ENCODE measurements at regions not wholly inside any gene's neighbourhood (a gene's known extent, or its start where the extent isn't known, plus 50 kb on each side); places are given as distances from the start of the nearest gene placed in this dataset.
"Not testable (repeated sequence)": the region's sequence is repeated elsewhere in the genome, so short reads cannot be mapped to it uniquely, and the experiment has no call there.

DNA sequence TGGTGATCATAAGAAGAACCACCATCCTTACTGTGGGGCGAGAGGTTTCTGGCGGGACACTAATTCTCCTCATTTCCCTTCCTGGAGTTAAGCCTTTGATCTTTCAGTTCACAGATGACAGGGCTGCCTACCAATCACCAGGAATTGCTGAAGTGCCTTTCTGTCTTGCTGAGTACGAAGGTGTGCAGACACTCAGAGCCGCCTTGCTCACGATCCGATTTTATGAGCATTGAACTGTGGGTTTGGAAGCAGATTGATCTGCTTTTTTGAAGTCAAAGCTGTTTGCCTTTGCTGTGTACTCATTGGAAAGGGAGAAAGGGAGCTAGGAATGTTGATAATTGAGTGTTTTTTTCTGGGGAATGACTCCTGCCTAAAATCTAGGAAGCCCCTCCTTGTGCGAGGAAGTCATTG is 129.1 kb upstream of the SALL4 start:
- TF ChIP-seq ZNF8 (CRISPR knock-in tag; IDR thresholded peaks at IDR 0.05) (no peak), ISL1 (CRISPR knock-in tag; IDR thresholded peaks at IDR 0.05) (no peak), ZFP30 (CRISPR knock-in tag; IDR thresholded peaks at IDR 0.05) (no peak), ZNF565 (CRISPR knock-in tag; conservative IDR thresholded peaks at IDR 0.05; ENCODE audit: low read depth) (no peak), ARNTL (CRISPR knock-in tag; IDR thresholded peaks at IDR 0.05; ENCODE audit: borderline replicate concordance, low read depth) (no peak), GLIS3 (CRISPR knock-in tag; IDR thresholded peaks at IDR 0.05) (no peak), ZNF70 (CRISPR knock-in tag; IDR thresholded peaks at IDR 0.05) (no peak), CSDC2 (CRISPR knock-in tag; IDR thresholded peaks at IDR 0.05) (no peak), ZC3H10 (CRISPR knock-in tag; IDR thresholded peaks at IDR 0.05) (no peak), SNAI2 (CRISPR knock-in tag; IDR thresholded peaks at IDR 0.05) (no peak)
- TF ChIP-seq, protein P1, sequence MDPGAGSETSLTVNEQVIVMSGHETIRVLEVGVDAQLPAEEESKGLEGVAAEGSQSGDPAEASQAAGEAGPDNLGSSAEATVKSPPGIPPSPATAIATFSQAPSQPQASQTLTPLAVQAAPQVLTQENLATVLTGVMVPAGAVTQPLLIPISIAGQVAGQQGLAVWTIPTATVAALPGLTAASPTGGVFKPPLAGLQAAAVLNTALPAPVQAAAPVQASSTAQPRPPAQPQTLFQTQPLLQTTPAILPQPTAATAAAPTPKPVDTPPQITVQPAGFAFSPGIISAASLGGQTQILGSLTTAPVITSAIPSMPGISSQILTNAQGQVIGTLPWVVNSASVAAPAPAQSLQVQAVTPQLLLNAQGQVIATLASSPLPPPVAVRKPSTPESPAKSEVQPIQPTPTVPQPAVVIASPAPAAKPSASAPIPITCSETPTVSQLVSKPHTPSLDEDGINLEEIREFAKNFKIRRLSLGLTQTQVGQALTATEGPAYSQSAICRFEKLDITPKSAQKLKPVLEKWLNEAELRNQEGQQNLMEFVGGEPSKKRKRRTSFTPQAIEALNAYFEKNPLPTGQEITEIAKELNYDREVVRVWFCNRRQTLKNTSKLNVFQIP (CRISPR knock-in tag; IDR thresholded peaks at IDR 0.05; ENCODE audit: borderline replicate concordance, low read depth) = no peak
- TF ChIP-seq, protein P2, sequence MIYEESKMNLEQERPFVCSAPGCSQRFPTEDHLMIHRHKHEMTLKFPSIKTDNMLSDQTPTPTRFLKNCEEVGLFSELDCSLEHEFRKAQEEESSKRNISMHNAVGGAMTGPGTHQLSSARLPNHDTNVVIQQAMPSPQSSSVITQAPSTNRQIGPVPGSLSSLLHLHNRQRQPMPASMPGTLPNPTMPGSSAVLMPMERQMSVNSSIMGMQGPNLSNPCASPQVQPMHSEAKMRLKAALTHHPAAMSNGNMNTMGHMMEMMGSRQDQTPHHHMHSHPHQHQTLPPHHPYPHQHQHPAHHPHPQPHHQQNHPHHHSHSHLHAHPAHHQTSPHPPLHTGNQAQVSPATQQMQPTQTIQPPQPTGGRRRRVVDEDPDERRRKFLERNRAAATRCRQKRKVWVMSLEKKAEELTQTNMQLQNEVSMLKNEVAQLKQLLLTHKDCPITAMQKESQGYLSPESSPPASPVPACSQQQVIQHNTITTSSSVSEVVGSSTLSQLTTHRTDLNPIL (CRISPR knock-in tag; IDR thresholded peaks at IDR 0.05; ENCODE audit: low read depth) = no peak
- TF ChIP-seq, protein P3, sequence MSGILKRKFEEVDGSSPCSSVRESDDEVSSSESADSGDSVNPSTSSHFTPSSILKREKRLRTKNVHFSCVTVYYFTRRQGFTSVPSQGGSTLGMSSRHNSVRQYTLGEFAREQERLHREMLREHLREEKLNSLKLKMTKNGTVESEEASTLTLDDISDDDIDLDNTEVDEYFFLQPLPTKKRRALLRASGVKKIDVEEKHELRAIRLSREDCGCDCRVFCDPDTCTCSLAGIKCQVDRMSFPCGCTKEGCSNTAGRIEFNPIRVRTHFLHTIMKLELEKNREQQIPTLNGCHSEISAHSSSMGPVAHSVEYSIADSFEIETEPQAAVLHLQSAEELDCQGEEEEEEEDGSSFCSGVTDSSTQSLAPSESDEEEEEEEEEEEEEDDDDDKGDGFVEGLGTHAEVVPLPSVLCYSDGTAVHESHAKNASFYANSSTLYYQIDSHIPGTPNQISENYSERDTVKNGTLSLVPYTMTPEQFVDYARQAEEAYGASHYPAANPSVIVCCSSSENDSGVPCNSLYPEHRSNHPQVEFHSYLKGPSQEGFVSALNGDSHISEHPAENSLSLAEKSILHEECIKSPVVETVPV (CRISPR knock-in tag; IDR thresholded peaks at IDR 0.05) = no peak
- TF ChIP-seq, protein P4, sequence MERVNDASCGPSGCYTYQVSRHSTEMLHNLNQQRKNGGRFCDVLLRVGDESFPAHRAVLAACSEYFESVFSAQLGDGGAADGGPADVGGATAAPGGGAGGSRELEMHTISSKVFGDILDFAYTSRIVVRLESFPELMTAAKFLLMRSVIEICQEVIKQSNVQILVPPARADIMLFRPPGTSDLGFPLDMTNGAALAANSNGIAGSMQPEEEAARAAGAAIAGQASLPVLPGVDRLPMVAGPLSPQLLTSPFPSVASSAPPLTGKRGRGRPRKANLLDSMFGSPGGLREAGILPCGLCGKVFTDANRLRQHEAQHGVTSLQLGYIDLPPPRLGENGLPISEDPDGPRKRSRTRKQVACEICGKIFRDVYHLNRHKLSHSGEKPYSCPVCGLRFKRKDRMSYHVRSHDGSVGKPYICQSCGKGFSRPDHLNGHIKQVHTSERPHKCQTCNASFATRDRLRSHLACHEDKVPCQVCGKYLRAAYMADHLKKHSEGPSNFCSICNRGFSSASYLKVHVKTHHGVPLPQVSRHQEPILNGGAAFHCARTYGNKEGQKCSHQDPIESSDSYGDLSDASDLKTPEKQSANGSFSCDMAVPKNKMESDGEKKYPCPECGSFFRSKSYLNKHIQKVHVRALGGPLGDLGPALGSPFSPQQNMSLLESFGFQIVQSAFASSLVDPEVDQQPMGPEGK (CRISPR knock-in tag; IDR thresholded peaks at IDR 0.05; ENCODE audit: borderline replicate concordance) = no peak
- no peak for ATAC-seq

DNA sequence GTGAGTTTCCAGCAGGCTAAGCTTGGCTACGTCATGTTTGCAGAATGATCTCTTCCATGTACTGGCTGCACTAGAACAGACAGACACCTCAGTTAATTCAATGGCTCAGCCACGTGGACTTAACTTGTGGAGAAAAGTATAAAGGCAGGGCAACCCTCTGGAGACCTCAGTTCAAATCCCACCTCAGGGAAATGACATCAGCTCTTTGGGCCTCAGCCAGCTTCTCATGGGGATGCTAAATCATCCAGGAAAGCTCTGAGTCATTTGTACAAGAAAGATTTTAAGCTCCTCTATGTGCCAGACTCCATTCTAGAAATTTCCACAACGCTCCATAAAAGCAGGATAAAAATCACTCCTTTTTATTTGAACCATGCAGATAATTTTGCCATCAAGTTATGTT is 128.5 kb upstream of the SALL4 start:
- ATAC-seq = peak; percentile 40; the same call in 2 of the 3 replicates
- TF ChIP-seq CSDC2 (CRISPR knock-in tag; IDR thresholded peaks at IDR 0.05) = no peak
- TF ChIP-seq, protein P2 (CRISPR knock-in tag; IDR thresholded peaks at IDR 0.05; ENCODE audit: low read depth) = peak; percentile 33; the same call in 1 of the 2 replicates

DNA sequence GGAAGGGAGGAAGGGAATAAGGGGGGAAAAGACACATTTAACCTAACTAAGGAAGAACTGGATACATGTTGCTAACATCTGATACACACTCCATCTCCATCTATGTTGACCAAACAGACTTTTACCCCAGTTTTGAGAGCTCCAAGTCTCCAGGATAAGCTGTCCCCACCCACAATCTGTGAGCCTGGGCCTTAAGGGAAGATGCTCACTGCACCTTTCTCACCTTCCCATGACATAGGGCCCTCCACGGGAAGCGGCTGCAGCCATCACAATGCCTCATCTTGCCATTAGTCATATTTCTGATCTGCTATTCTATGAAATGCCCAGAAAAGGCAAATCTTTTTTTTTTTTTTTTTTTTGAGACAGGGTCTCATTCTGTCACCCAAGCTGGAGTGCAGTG is 126.6 kb upstream of the SALL4 start:
- no peak for TF ChIP-seq BACH2 (CRISPR knock-in tag; IDR thresholded peaks at IDR 0.05; ENCODE audit: borderline replicate concordance)
- TF ChIP-seq GLIS3 (CRISPR knock-in tag; IDR thresholded peaks at IDR 0.05) = no peak
- TF ChIP-seq ZNF565 (CRISPR knock-in tag; conservative IDR thresholded peaks at IDR 0.05; ENCODE audit: low read depth) = no peak
- no peak for TF ChIP-seq CSDC2 (CRISPR knock-in tag; IDR thresholded peaks at IDR 0.05)
- TF ChIP-seq, protein P1 (CRISPR knock-in tag; IDR thresholded peaks at IDR 0.05; ENCODE audit: borderline replicate concordance, low read depth) = no peak
- no peak for TF ChIP-seq ZNF8 (CRISPR knock-in tag; IDR thresholded peaks at IDR 0.05)
- TF ChIP-seq ZFP30 (CRISPR knock-in tag; IDR thresholded peaks at IDR 0.05) = no peak
- TF ChIP-seq ZNF70 (CRISPR knock-in tag; IDR thresholded peaks at IDR 0.05) = no peak
- no peak for TF ChIP-seq ZFP3 (CRISPR knock-in tag; IDR thresholded peaks at IDR 0.05)
- no peak for TF ChIP-seq ZC3H10 (CRISPR knock-in tag; IDR thresholded peaks at IDR 0.05)
- no peak for TF ChIP-seq PPARA (CRISPR knock-in tag; IDR thresholded peaks at IDR 0.05; ENCODE audit: borderline replicate concordance)
- no peak for TF ChIP-seq RARB (CRISPR knock-in tag; IDR thresholded peaks at IDR 0.05)
- TF ChIP-seq SNAI2 (CRISPR knock-in tag; IDR thresholded peaks at IDR 0.05) = no peak
- ATAC-seq = no peak

DNA sequence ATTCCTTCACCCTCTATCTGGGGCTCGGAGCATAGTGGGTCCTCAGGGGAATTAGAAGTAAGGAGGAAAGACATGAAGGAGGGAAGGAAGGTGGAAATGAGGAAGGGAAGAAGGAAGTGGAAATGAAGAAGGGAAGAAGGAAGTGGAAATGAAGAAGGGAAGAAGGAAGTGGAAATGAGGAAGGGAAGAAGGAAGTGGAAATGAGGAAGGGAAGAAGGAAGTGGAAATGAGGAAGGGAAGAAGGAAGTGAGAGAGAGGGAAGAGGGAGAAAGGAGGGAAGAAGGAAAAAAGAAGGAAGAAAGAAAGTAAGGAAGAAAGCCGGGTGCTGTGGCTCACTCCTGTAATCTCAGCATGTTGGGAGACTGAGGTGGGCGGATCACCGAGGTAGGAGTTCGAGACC is 125.6 kb upstream of the SALL4 start:
- not testable (repeated sequence) for ATAC-seq

Data from SK-N-SH treated with all-trans-retinoic acid at 6 μM for 48 hours (cell line).